ENCODE measurements at regions not wholly inside any gene's neighbourhood (a gene's known extent, or its start where the extent isn't known, plus 50 kb on each side); places are given as distances from the start of the nearest gene placed in this dataset.

- no peaks in the 10 kb centered on the region for H3K79me2 ChIP-seq
- H3K4me2 ChIP-seq (ENCODE audit: low read length), result no peak overlapping the region
- H3K9ac ChIP-seq, result no peak overlapping the region
- no peaks in the 10 kb centered on the region for H3K9me3 ChIP-seq (ENCODE audit: control insufficient read depth, low read length)
- no peaks in the 10 kb centered on the region for H3K27me3 ChIP-seq (ENCODE audit: control insufficient read depth, insufficient read depth, low read length)
- H2AFZ ChIP-seq, result no peak overlapping the region
- no peak for TF ChIP-seq CTCF (IDR thresholded peaks at IDR 0.05)
- no peaks in the 10 kb centered on the region for H3K4me1 ChIP-seq
- H3K36me3 ChIP-seq (ENCODE audit: control insufficient read depth, insufficient read depth, low read length), result no peaks in the 10 kb centered on the region
- H3K27ac ChIP-seq, result no peak overlapping the region
- no peak overlapping the region for H3K4me3 ChIP-seq (ENCODE audit: low read depth, low read length)
Observed at GRCh38 chr11:115112754-115113153, 391.5 kb downstream of the CADM1 start.

GRCh38 chr11:115117956-115118493 is 386.2 kb downstream of the CADM1 start:
- Histone ChIP-seq H3K9me3 (ENCODE audit: control insufficient read depth, low read length) (no peaks in the 10 kb centered on the region), H3K36me3 (ENCODE audit: control insufficient read depth, insufficient read depth, low read length) (no peaks in the 10 kb centered on the region), H2AFZ (no peak overlapping the region), H3K27ac (no peak overlapping the region), H3K27me3 (ENCODE audit: control insufficient read depth, insufficient read depth, low read length) (no peaks in the 10 kb centered on the region), H3K4me1 (no peaks in the 10 kb centered on the region), H3K79me2 (no peaks in the 10 kb centered on the region), H3K9ac (no peak overlapping the region), H3K4me3 (ENCODE audit: low read depth, low read length) (no peak overlapping the region), H3K4me2 (ENCODE audit: low read length) (no peak overlapping the region)
- no peak for TF ChIP-seq CTCF (IDR thresholded peaks at IDR 0.05)

- H3K79me2 ChIP-seq, result no peaks in the 10 kb centered on the region
- H3K9me3 ChIP-seq (ENCODE audit: control insufficient read depth, low read length), result no peaks in the 10 kb centered on the region
- H3K27me3 ChIP-seq (ENCODE audit: control insufficient read depth, insufficient read depth, low read length), result no peaks in the 10 kb centered on the region
- no peak for TF ChIP-seq CTCF (IDR thresholded peaks at IDR 0.05)
- H3K9ac ChIP-seq, result no peak overlapping the region
- H3K4me2 ChIP-seq (ENCODE audit: low read length), result no peak overlapping the region
- no peak overlapping the region for H3K27ac ChIP-seq
- no peak overlapping the region for H3K4me3 ChIP-seq (ENCODE audit: low read depth, low read length)
- no peaks in the 10 kb centered on the region for H3K4me1 ChIP-seq
- H2AFZ ChIP-seq, result no peak overlapping the region
- no peaks in the 10 kb centered on the region for H3K36me3 ChIP-seq (ENCODE audit: control insufficient read depth, insufficient read depth, low read length)
Observed at GRCh38 chr11:115119146-115119545, 385.1 kb downstream of the CADM1 start.

Measured in parathyroid adenoma (tissue), 2 donors.